ENCODE measurements at regions not wholly inside any gene's neighbourhood (a gene's known extent, or its start where the extent isn't known, plus 50 kb on each side); places are given as distances from the start of the nearest gene placed in this dataset.

- TF ChIP-seq EZH2 (IDR thresholded peaks at IDR 0.05): no peak
- TF ChIP-seq CTCF (IDR thresholded peaks at IDR 0.05): no peak
Measured at GRCh38 chr5:28046596-28046995, 1008.2 kb upstream of the CDH9 start.
